BE2C (cell line): ENCODE measurements at regions not wholly inside any gene's neighbourhood (a gene's known extent, or its start where the extent isn't known, plus 50 kb on each side); places are given as distances from the start of the nearest gene placed in this dataset.
"Not testable (repeated sequence)": the region's sequence is repeated elsewhere in the genome, so short reads cannot be mapped to it uniquely, and the experiment has no call there.

ENCODE experiments used
- DNase-seq: peaks from one replicate; pipeline ENCODE4 v3.0.0-alpha.2; 2020
- H3K27me3 ChIP-seq: fragments of 250-450 bp; sonication (Bioruptor Pico); 2 replicates; pipeline ENCODE4 v1.5.1; 2020; ENCODE audit warnings: mild to moderate bottlenecking
- H3K36me3 ChIP-seq: fragments of 250-450 bp; sonication (Bioruptor Pico); 2 replicates; pipeline ENCODE4 v1.5.1; 2020; ENCODE audit warnings: mild to moderate bottlenecking
- H3K4me1 ChIP-seq: fragments of 250-450 bp; sonication (Bioruptor Pico); 2 replicates; pipeline ENCODE4 v1.5.1; 2020
- H3K4me3 ChIP-seq: 2 replicates; pipeline ENCODE4 v1.5.1; 2011; ENCODE audit warnings: low read depth, low read length
- H3K9me3 ChIP-seq: fragments of 250-450 bp; sonication (Bioruptor Pico); 2 replicates; pipeline ENCODE4 v1.5.1; 2020
- CTCF ChIP-seq: IDR thresholded peaks from 2 replicates; pipeline ENCODE4 v1.5.1; 2012; ENCODE audit warnings: mild to moderate bottlenecking, low read depth, low read length

- Histone ChIP-seq H3K36me3 (no peaks in the 10 kb centered on the region), H3K4me3 (no peak overlapping the region), H3K9me3 (no peaks in the 10 kb centered on the region), H3K27me3 (no peaks in the 10 kb centered on the region), H3K4me1 (no peaks in the 10 kb centered on the region)
- DNase-seq: no peak
- TF ChIP-seq CTCF: no peak
These were observed 1353.4 kb upstream of the GOT2 start for GRCh38 chr16:60087530-60087929.

- not testable (repeated sequence) for H3K9me3 ChIP-seq, H3K4me3 ChIP-seq, DNase-seq, H3K27me3 ChIP-seq, H3K4me1 ChIP-seq, H3K36me3 ChIP-seq
These were observed 1344.7 kb upstream of the GOT2 start for GRCh38 chr16:60078819-60079218.

- DNase-seq: no peak
- H3K27me3 ChIP-seq: no peaks in the 10 kb centered on the region
- no peaks in the 10 kb centered on the region for H3K4me1 ChIP-seq
- no peak overlapping the region for H3K4me3 ChIP-seq
- H3K36me3 ChIP-seq: no peaks in the 10 kb centered on the region
- no peak for TF ChIP-seq CTCF
- H3K9me3 ChIP-seq: no peaks in the 10 kb centered on the region
These were observed 1343.7 kb upstream of the GOT2 start for GRCh38 chr16:60077861-60078260.

GRCh38 chr16:60074378-60074777 lies 1340.3 kb upstream of the GOT2 start:
- Histone ChIP-seq H3K27me3 (no peaks in the 10 kb centered on the region), H3K9me3 (no peaks in the 10 kb centered on the region), H3K4me1 (no peaks in the 10 kb centered on the region), H3K4me3 (no peak overlapping the region), H3K36me3 (no peaks in the 10 kb centered on the region)
- DNase-seq: no peak
- TF ChIP-seq CTCF: no peak

- DNase-seq: no peak
- Histone ChIP-seq H3K36me3 (no peaks in the 10 kb centered on the region), H3K9me3 (no peaks in the 10 kb centered on the region), H3K4me1 (no peaks in the 10 kb centered on the region), H3K4me3 (no peak overlapping the region), H3K27me3 (no peaks in the 10 kb centered on the region)
- no peak for TF ChIP-seq CTCF
These were observed 1339.3 kb upstream of the GOT2 start for GRCh38 chr16:60073376-60073775.

GRCh38 chr16:60064026-60064425 lies 1329.9 kb upstream of the GOT2 start:
- H3K4me1 ChIP-seq: no peaks in the 10 kb centered on the region
- TF ChIP-seq CTCF: no peak
- H3K9me3 ChIP-seq: no peaks in the 10 kb centered on the region
- no peaks in the 10 kb centered on the region for H3K36me3 ChIP-seq
- H3K27me3 ChIP-seq: no peaks in the 10 kb centered on the region
- no peak overlapping the region for H3K4me3 ChIP-seq
- DNase-seq: no peak

- Histone ChIP-seq H3K4me1 (no peaks in the 10 kb centered on the region), H3K9me3 (no peaks in the 10 kb centered on the region), H3K4me3 (no peak overlapping the region), H3K36me3 (no peaks in the 10 kb centered on the region), H3K27me3 (no peaks in the 10 kb centered on the region)
- TF ChIP-seq CTCF: no peak
- DNase-seq: no peak
These were observed 1327.3 kb upstream of the GOT2 start for GRCh38 chr16:60061396-60061795.
